ENCODE measurements at regions not wholly inside any gene's neighbourhood (a gene's known extent, or its start where the extent isn't known, plus 50 kb on each side); places are given as distances from the start of the nearest gene placed in this dataset.

- no peak for DNase-seq (ENCODE audit: low read depth, low spot score)
- in situ Hi-C loops (cut with HindIII; ENCODE audit: low sequenced_read_pairs), result no loop called here
Measured at GRCh38 chr4:164410401-164410800, 343.5 kb upstream of the SMIM31 start.

GRCh38 chr4:164412246-164412645 lies 341.7 kb upstream of the SMIM31 start:
- in situ Hi-C loops (cut with HindIII; ENCODE audit: low sequenced_read_pairs), result no loop called here
- TF ChIP-seq CTCF (IDR thresholded peaks at IDR 0.05; ENCODE audit: low read depth, low read length), result no peak

More at GRCh38 chr4:164410401-164410800, 343.5 kb upstream of the SMIM31 start:
- no peak overlapping the region for H3K4me3 ChIP-seq (ENCODE audit: low read depth, low read length)
- no peak for TF ChIP-seq CTCF (IDR thresholded peaks at IDR 0.05; ENCODE audit: low read depth, low read length)

GRCh38 chr4:164413743-164414142 lies 340.2 kb upstream of the SMIM31 start:
- DNase-seq (ENCODE audit: low read depth, low spot score), result no peak
- TF ChIP-seq CTCF (IDR thresholded peaks at IDR 0.05; ENCODE audit: low read depth, low read length), result no peak
- no peak overlapping the region for H3K4me3 ChIP-seq (ENCODE audit: low read depth, low read length)
- in situ Hi-C loops (cut with HindIII; ENCODE audit: low sequenced_read_pairs), result no loop called here

More at GRCh38 chr4:164412246-164412645, 341.7 kb upstream of the SMIM31 start:
- H3K4me3 ChIP-seq (ENCODE audit: low read depth, low read length), result no peak overlapping the region
- no peak for DNase-seq (ENCODE audit: low read depth, low spot score)

DNA sequence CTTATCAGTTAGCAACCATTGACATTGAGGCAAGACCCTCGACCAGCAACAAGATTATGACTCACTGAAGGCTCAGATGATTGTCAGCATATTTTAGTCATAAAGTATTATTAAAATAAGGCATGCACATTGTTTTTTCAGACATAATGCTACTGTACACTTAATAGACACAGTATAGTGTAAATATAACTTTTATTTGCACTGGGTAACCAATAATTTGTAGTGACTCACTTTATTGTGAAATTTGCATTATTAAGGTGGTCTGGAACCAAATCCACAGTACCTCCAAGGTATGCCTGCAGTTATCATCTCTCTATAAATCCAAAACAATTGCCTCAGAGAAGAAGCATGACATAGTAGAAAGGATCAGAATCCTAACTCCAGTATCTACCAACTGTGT lies 330.1 kb upstream of the SMIM31 start:
- no peak for DNase-seq (ENCODE audit: low read depth, low spot score)
- no peak for TF ChIP-seq CTCF (IDR thresholded peaks at IDR 0.05; ENCODE audit: low read depth, low read length)
- in situ Hi-C loops (cut with HindIII; ENCODE audit: low sequenced_read_pairs), result no loop called here
- no peak overlapping the region for H3K4me3 ChIP-seq (ENCODE audit: low read depth, low read length)

- DNase-seq (ENCODE audit: low read depth, low spot score), result no peak
- in situ Hi-C loops (cut with HindIII; ENCODE audit: low sequenced_read_pairs), result no loop called here
- no peak overlapping the region for H3K4me3 ChIP-seq (ENCODE audit: low read depth, low read length)
- no peak for TF ChIP-seq CTCF (IDR thresholded peaks at IDR 0.05; ENCODE audit: low read depth, low read length)
Measured at GRCh38 chr4:164424846-164425245, 329.1 kb upstream of the SMIM31 start.

- TF ChIP-seq CTCF (IDR thresholded peaks at IDR 0.05; ENCODE audit: low read depth, low read length), result no peak
- no peak for DNase-seq (ENCODE audit: low read depth, low spot score)
- no peak overlapping the region for H3K4me3 ChIP-seq (ENCODE audit: low read depth, low read length)
- in situ Hi-C loops (cut with HindIII; ENCODE audit: low sequenced_read_pairs), result no loop called here
Measured at GRCh38 chr4:164428561-164428960, 325.4 kb upstream of the SMIM31 start.

DNA sequence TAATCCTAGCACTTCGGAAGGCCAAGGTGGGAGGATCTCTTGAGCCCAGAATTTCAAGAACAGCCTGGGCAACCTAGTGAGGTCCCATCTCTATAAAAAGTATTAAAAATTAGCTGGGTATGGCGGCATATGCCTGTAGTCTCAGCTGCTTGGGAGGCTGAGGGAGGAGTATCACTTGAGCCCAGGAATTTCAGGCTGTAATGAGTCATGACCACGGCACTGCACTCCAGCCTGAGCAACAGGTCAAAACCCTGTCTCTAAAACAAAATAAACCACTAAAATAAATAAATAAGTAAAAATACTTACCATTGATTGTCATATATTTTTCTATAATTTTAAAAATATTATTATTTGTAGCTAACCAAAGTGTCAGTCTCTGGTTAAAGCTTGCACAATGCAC lies 315.6 kb upstream of the SMIM31 start:
- in situ Hi-C loops (cut with HindIII; ENCODE audit: low sequenced_read_pairs), result no loop called here
- no peak for TF ChIP-seq CTCF (IDR thresholded peaks at IDR 0.05; ENCODE audit: low read depth, low read length)
- peak; percentile 55 for DNase-seq (ENCODE audit: low read depth, low spot score)
- no peak overlapping the region for H3K4me3 ChIP-seq (ENCODE audit: low read depth, low read length)
